SW480 (cell line): ENCODE measurements at regions not wholly inside any gene's neighbourhood (a gene's known extent, or its start where the extent isn't known, plus 50 kb on each side); places are given as distances from the start of the nearest gene placed in this dataset.
"Not testable (repeated sequence)": the region's sequence is repeated elsewhere in the genome, so short reads cannot be mapped to it uniquely, and the experiment has no call there.

Source experiments
- DNase-seq: peaks from one replicate; pipeline ENCODE4 v3.0.0-alpha.2; 2016; ENCODE audit warnings: low spot score

DNA sequence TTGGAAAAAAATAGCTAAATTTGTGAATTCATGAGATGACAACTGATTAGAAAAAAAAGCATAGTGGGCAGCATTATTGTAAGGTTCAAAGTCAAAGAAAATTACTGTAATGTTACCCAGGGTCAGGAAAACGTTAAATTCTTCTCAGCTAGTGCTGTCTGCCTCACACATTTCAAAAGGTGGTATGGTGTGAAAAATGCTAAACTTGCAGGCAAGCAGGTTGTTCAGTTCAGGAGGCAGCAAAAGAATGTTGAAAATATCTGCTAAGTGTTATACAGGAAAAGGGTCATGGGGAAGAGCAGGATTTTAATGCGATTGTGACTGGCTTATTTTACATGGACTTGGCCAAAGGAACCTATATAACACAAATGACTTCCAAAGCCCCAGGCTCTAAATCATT, 232.5 kb upstream of the NDST3 start:
- no peak for DNase-seq

- DNase-seq = no peak
Observed at GRCh38 chr4:117811731-117812130, 222.6 kb upstream of the NDST3 start.

- DNase-seq = no peak
Observed at GRCh38 chr4:117814277-117815246, 219.7 kb upstream of the NDST3 start.

DNA sequence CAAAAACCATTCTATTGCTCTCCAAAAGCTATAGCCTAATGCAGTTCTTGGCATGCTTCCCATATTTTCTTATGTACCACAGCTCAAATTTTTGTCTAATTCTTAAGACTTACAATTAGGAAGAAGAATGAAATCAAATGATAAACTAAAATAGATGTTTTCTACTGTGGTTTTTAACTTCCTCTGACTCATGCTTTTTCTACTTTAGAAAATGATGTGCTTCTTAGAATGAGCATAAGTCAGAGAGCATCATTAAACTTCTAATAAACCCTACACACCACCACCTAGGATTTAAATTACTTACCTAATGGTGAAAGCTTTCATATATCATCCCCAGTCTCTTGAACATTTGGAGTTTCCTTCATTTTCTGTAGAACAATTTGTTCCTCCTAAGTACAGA, 217.0 kb upstream of the NDST3 start:
- no peak for DNase-seq

GRCh38 chr4:117821834-117822233, 212.5 kb upstream of the NDST3 start:
- DNase-seq = no peak

- DNase-seq = no peak
Observed at GRCh38 chr4:117823388-117823787, 210.9 kb upstream of the NDST3 start.

- no peak for DNase-seq
Observed at GRCh38 chr4:117825600-117825999, 208.7 kb upstream of the NDST3 start.

DNA sequence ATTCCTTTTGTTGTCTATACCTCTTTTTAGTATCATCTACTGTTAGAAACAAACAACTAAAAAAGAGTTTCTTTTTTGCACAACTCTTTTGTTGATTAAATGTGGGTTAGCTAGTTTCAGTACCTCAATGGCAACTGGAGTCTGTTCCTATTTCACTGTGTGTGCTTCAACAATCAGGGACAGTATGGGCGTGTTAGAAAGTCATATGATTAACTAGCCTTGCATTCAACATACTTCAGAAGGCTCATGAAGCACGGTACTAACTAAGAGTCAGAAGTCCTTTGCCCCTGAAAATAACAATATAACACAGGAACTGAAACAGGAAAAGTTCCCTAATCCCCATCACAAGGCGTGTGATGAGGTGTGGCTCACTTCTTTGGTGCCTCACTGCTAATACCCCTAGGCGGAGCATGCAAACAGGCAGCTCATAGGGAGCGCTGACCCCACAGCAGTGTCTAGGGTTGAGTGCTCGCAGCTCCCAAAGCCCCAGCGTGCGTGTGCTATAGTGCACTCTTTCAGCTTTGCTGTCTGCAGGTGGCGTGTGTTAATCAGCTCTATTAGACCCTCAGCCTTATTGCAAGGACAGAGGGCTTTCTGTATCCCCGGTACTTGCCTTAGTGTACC, 203.1 kb upstream of the NDST3 start:
- no peak for DNase-seq

DNA sequence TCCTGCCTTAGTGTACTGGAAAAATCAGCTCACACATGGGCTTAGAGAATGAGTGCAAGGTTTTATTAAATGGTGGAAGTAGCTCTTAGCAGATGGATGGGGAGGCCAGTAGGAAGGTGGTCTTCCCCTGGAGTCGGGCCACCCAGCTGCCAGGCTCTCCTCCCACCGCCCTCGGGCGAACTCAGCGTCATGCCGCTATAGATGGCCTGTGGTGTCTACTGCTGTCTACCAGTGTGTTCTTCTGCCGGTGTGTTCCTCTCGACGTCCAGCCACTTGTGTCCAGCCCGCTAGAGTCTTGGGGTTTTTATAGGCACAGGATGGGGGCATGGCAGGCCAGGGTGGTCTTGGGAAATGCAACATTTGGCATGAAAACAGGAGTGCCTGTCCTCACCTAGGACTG, 198.7 kb upstream of the NDST3 start:
- DNase-seq = no peak

GRCh38 chr4:117844594-117844993, 189.7 kb upstream of the NDST3 start:
- DNase-seq = no peak

- no peak for DNase-seq
Observed at GRCh38 chr4:117845270-117845669, 189.0 kb upstream of the NDST3 start.

DNA sequence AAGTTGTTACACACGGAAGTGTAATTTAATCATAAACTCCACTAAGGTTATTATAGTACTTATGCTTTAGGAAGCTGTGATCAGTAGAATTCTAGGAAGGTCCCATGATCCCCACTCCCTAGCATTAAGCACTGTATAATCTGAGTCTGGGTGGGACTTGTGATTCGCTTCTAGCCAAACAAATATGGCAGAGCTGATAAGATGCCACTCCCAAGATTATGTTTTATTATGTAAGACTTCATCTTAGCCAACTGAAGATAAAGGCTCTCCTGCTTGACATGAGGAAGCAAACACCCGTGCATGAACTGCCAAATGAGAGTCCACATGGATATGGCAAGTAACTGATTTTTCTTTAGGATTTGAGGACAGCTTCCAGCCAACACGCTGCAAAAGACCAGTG, 186.4 kb upstream of the NDST3 start:
- no peak for DNase-seq

DNA sequence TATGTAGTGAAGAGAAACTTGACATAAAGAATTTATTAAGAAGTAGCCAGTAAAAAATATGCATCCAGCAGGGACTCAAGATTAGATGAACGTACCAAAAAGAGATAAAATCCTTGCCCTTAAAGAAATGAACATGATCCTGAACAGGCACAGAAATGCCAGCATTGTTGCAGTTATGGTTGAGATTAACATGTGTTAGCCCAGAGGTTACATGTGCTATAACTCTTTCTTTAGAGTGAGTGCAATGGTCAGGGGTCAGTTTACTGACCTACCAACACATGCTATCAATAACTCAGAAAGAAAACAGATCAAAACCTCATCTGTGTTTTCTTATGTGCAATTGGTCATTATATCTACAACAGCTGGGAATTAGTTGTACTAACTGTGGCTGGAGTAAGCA, 166.1 kb upstream of the NDST3 start:
- DNase-seq = no peak

GRCh38 chr4:117873779-117874178, 160.5 kb upstream of the NDST3 start:
- DNase-seq = no peak

GRCh38 chr4:117874216-117874615, 160.1 kb upstream of the NDST3 start:
- no peak for DNase-seq

DNA sequence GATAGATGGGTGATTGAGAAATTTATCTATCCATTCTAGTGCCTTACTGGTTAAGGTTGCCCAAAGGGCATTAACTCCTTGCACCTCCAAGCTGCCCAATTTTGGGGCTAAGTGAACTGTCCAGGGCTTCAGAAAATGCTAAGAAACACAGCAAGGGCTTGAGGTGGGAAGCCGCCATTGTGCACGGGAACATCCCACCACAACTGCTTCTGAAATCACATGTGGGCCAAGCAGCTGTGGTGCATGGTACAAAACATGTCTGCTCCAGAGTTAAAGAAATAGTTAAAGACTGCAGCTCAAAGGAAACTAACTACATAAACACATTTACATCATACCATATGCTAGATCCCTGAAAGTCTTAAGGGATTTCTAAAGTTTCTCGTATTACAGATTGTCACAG, 144.3 kb upstream of the NDST3 start:
- DNase-seq = no peak

DNA sequence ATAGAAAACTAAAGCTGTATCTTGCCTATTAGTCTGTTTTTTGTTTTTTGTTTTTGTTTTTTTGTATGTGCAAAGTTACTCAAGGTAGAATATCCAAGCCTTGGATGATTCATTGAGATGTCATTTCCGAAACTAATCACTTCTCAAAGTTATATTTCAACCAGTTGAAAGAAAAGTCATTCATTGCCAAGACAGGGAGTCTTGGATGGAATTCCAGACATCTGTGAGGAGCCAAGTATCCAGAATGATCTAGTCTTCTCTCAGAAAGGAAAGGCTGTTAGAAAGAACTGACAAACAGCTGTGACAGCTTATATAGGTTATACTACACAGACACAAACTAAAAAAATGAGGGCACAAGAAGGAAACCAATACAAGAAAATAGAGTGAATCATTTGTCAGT, 141.1 kb upstream of the NDST3 start:
- no peak for DNase-seq

DNA sequence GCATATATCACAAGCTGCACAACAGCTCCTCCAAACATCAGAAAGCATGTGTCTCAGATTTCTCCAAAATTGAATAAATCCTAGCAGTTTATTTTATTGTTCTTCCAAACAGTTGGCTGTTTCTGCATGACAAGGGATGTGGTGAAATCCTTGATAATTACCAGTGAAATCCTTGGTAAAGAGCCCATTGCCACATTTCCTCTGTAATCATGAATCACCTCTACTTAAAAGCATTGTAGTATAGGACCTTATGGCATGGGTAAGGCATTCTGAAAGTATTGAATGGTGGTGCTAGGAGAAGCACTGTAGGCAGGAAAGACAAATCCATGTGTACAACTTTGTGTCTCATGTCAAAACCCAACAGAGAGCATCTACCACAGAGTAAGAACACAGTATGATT, 135.8 kb upstream of the NDST3 start:
- DNase-seq = no peak

- DNase-seq = no peak
Observed at GRCh38 chr4:117900832-117901231, 133.5 kb upstream of the NDST3 start.

GRCh38 chr4:117907646-117908045, 126.6 kb upstream of the NDST3 start:
- DNase-seq = no peak

GRCh38 chr4:117908306-117909207, 125.7 kb upstream of the NDST3 start:
- DNase-seq = no peak

DNA sequence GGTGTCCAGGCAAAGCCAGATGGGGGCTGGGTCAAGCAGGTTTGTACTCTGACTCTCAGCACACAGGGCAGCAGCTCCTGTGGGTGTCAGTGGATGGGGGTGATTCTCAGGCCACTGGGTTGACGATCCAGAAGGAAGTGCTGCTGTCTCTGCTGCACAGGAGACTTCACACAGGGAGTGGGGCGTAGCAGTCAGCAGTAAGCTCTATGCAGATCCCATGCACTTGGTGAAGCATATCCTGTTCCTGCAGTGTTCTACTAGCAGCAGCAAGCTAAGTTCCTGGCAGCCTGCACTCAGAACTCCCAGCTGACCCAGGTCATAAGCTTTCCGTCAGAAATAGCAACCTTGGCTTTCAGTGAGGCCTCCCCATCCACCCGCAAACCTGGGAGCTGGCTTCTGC, 117.6 kb upstream of the NDST3 start:
- DNase-seq = no peak

DNA sequence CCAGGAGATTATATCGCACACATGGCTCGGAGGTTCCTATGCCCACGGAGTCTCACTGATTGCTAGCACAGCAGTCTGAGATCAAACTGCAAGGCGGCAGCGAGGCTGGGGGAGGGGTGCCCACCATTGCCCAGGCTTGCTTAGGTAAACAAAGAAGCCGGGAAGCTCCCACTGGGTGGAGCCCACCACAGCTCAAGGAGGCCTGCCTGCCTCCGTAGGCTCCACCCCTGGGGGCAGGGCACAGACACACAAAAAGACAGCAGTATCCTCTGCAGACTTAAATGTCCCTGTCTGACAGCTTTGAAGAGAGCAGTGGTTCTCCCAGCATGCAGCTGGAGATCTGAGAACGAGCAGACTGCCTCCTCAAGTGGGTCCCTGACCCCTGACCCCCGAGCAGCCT, 112.0 kb upstream of the NDST3 start:
- not testable (repeated sequence) for DNase-seq
